Left renal pelvis (tissue), 4 donors: ENCODE measurements at regions not wholly inside any gene's neighbourhood (a gene's known extent, or its start where the extent isn't known, plus 50 kb on each side); places are given as distances from the start of the nearest gene placed in this dataset.
A peak's percentile ranks its signal among the peaks of the same experiment; 100 is the strongest.

Experiments
- DNase-seq, 4 donors: peaks; one replicate each; pipeline ENCODE4 v3.0.0-alpha.2; 2013; ENCODE audit warnings: low read depth in 4 of 4, low spot score in 3 of 4

DNA sequence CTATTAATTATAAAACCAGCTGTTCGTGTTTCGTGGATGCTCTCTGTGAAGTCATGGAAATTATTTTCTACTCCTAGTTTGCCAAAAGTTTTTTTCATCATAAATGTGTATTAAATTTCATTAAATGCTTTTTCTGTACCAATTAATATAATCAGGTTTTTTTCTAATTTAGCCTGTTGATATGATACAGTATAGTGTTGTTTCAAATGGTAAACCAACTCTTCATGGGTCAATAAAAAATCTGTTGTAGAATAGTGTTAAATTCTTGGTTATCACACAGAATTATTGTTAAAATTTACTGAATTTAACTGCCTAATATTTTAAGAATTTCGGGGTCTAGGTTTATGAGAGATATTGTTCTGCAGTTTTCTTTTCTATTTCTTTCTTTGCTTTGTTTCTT lies 505.9 kb upstream of the MANEA start:
- DNase-seq: no peak

DNA sequence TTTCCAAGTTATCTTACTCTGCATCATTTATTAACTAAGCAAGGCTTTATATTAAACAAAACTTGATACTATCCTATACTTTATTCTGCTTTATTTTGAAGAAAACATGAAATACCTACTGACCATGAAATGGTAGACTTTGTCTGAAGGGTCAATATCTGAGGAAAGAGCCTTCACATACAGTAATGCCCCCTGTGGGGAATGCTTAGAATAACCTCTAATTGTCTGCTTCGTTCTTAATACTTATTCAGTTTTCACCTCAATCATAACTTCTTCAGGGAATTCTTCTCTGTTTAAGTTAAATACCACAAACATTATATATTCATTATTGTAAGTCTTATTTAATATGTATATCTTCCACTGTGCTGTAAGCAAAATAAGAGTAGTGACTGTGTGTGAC lies 498.9 kb upstream of the MANEA start:
- DNase-seq: no peak

DNA sequence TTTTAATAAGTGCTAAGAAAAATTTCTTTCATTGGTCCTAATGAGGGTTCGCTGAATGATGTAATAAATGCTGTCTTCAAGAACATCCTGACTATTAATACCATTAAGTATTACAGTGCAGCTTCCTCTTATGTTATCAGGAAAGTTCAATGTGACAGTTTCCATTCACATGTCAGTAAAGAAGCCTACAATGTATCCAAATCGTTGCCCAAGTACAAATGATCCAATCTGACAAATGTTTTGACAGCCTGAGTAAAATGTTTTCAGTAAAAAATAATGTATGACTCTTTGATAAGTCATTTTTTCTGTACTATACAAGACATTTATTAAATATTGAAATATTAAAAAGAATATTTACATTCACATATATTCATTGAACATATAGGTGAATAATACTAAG lies 496.1 kb upstream of the MANEA start:
- DNase-seq: no peak

DNA sequence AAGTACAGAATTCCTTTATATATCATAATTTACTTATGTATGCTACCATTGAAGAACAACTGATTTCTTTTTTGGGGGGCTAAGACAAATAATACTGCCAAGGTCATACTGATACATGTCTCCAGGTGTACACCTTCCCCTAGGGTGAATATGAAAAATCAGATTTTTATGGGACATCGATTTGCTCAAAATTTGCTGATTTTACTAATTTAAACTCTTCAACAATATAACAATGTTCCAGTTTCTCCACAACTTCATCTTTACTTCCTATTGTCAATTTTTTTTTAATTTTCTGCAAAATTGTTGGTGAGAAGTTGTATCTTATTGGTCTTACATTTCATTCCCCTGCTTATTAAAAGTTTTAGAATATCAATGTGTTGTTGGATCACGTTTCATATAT lies 495.4 kb upstream of the MANEA start:
- DNase-seq: no peak

DNA sequence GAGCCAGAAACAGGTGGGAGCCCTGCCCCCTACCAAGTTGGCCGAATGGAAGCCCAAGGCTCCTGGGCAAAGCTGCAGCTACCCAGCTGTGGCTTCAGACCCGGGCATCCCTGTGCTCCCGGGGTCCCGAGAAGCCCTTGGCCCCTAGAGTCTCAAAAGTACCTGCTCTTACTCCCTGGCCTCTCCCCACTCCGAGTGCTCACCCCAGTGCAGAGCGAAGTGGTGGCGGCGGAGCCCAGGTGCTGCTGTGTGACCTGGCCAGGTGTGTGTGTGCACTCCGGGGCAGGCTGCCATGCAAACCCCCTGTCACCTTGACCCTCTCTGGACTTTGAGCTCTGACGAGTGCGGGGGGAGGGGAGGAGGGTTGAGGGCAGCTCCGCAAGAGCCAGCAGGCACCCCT lies 493.8 kb upstream of the MANEA start:
- DNase-seq: no peak

DNA sequence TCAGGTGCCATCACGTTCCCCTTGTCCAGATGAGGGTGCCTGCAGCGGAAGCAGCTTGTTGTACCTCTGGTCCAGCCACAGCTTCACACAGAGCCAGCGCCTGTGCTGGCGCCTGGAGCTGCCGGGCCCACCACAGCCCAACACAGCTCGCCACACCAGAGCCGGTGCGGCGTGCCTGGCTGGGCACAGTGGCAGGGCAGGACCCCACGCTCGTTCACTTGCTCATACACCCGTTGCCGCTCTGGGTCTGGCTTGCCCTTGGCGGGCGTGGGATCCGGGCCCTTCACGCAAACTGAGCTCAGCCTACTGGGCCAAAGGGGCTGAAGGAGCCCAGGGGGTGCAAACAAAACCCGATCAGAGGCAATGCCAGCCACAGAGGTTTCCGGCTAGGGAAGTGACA lies 492.5 kb upstream of the MANEA start:
- no peak for DNase-seq

DNA sequence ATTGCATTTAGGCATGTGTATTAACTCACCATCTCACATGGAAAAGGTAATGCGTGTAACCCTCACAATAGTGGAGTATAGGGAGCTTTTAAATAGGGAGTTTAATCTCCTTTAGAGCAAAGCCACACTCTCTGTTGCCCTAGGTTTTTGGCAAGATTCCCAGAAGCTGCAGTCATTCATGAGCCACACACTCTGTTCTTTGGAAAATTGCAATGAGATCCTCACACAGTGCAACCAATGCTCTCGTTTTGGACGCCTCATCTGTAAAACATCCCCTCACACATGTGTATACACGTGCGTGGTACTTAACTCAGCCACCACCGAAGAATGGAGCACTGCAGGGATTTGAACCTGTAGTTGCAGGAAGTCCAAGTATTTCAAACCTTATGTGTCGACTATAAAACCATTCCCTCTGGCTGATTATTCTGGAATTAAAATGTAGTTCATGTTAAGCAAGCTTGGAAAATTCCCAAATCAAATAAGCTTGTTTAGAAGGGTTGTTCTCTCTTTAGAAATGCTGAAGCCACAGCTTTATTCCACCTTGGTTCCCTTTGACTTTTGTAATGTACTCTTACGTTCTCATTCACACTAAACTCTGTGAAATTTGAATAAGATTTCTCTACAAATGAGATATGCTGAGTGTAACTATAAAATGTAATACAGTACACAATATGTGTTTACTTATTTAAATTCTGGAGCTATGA lies 489.8 kb upstream of the MANEA start:
- peak in 2 of 4 donors; percentile 8 to 12 for DNase-seq

DNA sequence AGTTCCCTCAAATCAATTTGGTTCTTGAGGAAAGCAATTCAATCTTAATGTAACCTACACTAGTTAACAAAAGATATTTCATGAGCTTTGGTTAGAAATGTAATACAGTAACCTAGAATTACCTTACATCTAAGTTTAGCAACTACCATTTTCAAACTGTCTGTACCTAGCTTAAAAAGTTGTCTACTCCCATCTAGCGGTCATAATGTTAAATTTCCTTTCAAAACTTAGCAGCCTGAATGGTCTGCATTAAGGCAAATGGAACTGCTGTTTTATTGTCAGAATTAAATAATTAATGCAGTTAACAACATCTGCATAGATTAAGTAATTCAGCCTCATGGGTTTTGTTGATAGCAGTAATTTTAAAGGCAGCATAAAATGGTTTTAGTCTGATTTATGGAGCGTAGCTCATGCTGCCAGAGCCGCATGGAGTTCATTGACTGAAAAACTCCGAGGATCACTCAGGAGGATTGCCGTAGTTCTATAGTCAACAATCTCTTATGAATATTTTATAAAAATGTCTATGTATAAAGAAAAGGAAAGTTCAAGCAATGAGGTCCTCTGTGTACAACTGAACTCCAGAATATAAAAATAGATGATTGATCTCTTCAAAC lies 485.4 kb upstream of the MANEA start:
- peak in 3 of 4 donors; percentile 35 to 53 (median 52) for DNase-seq

DNA sequence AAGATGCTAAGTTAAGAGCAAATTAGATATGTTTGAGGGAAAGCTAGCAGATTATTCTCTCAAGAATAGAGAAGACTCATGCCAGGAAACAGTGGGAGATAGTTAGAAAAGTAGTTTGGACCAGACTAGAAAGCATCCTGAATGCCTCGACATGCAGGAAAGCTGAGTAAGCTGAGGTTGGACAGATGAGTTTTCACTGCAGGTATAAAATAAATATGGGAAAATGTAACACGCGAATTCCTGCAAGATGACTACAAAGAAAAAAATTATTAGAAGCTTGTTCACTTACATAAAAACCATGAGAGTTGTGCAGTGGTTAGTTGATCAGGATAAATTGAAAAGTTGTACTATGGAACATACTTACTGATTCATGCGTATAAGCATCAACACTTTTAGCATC lies 484.2 kb upstream of the MANEA start:
- DNase-seq: no peak

DNA sequence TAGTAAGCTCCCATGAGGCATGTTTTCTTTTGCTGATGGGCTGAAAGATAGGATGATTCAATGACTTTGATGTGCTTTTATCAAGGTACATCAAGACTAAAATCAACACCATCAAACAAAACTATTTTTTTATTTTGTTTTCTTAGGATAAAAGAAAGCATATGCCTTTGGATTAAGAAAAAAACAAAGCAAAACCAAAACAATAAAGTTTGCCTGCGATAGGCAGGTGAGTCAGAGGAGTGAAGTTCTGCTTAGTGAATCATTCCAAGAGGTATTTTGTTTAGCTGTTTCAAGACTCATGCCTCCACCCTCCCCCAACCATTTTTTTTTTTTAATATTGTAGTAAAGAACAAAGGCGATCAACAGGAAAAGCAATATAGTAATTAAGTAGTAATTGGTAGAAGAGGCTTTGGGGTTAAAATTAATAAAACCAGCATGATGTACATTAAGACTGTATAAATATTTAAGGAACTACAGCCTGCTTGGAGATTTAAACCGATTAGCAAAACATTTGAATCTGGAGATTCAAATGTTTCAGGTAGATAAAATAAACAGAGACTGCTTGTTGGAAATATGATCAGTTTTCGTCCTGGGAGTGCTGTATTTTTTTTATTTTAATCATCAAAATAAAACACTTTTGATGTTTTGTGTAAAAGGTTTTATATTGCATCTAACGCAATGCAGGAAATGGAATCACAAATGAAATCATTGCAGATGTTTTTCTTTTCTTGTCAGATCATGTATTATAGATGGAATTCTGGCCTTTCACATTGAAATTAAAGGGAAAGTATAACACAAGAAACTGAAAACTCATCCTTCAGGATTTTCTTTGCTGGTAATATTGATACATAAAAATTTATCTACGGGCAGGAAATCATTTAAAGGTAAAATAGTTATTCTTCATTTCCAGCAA lies 482.3 kb upstream of the MANEA start:
- no peak for DNase-seq

DNA sequence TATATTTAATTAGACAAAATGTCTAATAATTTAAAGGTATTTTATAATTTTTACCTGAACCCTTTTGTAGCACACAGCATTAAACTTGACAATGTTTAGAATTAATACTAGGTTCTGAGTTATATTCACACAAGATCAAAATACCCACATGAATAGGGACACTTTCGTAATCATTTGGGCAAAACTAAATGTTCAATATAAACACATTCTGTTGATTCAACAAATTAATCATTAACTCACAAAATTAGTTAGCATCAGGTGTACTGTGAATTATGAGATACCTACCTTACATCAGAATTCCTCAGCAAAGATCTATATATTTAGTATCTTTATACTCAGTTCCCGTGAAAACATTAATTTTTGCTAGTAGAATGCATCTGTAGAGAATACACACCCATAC lies 481.5 kb upstream of the MANEA start:
- no peak for DNase-seq

DNA sequence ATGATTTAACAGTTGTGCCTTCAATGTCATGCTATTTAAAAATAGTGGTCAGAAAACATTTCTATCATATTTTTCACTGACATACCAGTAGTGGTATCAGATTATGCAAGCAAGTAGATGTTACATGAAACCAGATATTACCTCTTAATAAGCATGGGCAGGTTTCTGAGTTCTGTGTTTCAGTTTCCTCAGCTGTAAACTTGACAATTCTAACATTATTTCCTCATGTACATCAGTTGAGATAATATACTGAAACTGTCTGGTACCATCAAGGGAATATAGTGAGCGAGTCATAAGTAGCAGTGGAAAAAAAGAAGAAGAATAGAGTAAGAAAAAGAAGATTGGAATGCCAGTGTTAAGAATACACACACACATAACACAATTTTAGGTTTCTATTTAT lies 477.9 kb upstream of the MANEA start:
- no peak for DNase-seq

DNA sequence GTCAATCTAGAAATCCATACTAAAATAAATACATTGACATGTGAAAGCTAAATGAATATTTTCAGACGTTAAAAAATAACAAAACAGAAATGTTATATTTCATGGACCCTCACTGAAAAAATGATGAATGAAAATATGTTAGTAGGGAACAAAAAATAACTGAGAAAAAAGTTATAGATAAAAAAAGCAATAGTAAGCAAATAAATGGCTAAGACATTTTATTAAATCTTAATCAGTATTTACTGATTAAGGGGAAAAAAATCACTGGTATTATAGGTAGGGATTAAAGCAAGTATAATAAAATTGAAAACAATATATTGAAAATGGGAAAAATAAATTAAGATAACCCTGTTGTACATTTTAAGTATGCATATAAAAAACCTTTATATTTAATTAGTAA lies 468.1 kb upstream of the MANEA start:
- DNase-seq: no peak

DNA sequence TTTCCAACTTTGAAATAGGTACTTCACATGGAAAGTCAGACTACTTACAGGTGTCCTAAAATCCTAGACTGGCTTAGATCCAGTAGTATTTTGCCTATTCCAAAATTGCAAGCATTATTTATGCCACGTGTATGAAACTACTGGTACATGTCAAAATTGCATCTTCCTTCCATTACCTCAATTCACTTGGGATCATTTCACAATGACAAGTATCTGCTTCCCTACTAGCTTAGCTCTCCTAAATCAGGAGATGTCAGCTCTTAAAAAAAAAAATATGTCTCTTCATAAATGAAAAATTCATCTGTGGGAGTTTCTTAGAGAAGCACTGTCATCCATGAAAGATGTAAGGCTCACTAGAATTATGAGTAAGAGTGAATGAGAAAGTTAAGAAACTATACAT lies 466.6 kb upstream of the MANEA start:
- no peak for DNase-seq

DNA sequence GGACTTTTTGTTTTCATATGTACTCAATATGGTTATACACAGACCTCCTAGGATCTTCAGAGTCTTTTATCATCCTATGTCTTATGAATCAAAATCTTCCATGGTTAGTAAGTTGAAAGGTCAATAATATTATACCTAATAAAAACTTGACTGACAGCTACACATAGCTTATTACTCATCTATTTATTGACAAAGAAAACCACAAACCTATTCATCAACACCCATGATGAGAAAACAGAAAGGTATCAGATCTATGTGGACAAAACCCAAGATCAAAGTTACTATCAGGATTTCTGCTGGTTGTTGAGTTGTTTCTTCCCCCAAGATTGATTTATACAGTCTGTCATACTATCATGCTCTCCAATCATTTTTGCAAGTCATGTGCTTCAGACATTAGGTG lies 460.1 kb upstream of the MANEA start:
- no peak for DNase-seq

DNA sequence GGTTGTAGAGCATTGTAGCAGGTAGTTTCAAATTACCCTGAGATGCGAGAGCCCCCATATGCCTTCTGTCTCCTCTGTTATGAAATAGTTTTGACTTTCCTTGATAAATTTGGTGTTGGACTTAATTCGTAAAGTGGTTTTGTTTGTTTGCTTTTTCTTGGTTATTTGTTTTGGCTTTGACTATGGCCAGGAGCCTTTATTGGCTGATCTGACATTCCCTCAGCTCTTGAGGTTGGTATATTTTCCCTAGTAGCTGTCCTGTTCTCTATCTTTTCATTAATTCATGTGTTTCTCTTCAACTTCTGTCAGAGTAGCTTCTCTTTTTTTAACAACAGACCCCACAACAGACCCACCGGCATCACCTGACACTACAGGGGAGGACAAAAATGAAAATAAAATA lies 457.4 kb upstream of the MANEA start:
- no peak for DNase-seq

DNA sequence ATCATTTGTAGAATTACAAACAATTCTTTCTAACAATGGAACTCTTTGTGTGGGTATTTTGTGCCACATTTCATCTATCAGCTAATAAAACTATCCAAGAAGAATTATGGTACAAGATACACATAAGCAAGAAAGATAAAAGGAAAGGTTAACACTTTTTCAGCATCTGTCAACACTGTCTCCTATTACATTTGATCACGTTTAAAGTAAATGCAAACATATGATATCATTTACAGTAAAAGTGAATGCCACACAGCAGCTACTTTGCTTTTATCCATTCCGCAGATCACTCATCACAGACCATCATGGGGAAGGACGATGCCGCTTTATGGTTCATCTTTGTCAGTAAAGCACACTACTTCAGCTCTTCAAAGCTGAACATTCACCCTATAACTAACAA lies 456.4 kb upstream of the MANEA start:
- DNase-seq: no peak

DNA sequence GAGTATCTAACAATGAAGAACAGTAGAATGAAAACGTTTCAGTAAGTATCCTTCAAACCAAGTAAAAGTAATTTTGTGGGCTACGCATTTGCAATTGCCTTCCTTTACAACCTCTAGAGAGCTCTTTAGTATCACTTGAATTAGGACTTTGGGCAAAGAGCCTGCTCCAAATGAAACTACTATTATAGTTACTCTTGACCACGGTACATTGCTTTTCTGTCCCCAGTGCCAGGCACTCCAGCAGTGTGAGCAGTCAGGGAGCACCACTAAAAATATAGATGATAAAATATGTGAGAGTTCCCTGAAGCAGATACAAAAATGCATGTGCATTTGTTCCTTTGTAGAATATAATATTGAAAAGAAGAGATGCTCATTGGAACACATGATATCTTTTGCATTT lies 450.1 kb upstream of the MANEA start:
- DNase-seq: no peak

DNA sequence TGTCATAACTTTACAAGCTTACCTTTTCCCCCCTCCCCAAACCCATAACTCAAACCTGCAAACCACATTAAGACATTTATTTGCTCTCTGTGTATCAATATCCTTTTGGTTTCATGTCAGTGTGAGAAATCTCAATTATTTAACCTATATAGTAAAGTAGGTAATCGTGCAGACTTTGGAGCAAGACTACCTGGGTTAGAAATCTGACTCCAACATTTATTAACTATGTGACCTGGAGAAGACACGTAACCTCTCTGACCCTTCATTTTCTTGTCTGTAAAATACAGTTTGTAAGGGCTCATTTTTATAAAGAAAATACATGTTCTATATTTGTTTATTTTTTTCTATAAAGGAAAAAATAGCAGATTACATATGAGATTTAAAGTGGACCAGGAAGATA lies 448.9 kb upstream of the MANEA start:
- no peak for DNase-seq

DNA sequence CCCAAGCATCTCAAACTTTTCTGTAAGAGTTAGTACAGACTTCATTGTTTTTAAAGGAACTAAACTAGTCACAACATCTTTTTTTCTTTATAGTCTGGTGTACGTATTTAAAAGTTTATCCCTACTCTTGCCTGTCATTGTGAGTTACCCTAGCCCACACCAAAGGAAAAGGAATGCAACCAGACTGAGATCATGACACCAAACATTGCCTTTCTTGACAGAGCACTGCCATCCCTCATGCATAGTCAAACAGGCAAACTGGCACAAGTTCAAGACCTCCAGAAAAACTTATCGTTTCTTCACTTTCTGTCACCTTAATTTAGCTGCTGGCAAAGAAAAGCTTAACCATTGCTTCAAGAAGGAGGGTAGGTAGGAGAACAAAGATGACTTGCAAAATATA lies 448.4 kb upstream of the MANEA start:
- DNase-seq: no peak

DNA sequence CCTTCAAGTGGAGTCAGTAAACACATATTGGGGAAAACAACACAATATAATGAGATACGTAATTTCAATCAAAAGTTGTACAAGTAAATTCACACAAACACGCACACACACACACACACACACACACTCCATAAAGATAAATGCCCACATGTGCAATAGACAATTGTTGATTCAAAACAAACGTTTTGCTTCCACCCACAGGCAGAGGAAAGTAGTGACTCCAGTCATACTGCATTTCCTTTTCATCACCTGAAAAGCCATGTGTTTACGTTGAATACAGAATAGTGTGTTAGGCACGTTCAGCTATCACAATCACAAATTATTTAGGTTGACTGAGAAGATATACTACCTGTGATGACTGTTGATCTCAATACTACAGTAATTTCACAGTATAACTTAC lies 443.8 kb upstream of the MANEA start:
- no peak for DNase-seq

DNA sequence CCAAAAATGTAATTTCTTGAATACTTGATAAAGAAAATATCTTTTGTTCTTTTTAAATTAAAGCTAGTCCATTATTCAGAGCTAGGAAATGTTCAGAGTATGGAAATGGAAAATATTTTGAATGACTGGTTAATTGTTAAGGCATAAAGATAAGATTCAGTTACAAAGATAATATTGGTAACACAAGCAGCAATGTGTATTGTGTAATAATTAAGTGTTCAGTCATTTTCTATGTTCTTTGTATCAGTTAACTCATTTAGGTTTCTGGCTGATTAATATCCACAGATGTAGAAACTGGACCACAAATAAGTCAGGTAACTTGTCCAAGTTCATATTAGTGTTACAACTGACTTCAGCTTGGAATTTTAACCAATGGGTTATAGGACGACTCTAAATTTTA lies 442.2 kb upstream of the MANEA start:
- DNase-seq: no peak
